B cell (primary cell): ENCODE measurements at regions not wholly inside any gene's neighbourhood (a gene's known extent, or its start where the extent isn't known, plus 50 kb on each side); places are given as distances from the start of the nearest gene placed in this dataset.

Experiments
- ATAC-seq: fragments of 200-7000 bp; cut with Tn5 transposase; one replicate; pipeline ENCODE4 v1.10.0; 2021; ENCODE audit warnings: low read depth, mild to moderate bottlenecking, moderate number of reproducible peaks, moderate library complexity
- CTCF ChIA-PET: fragments of 350-600 bp; sonication (Branson Sonifier 250); formaldehyde crosslinking; loops from one replicate; lab custom pipeline; 2021; ENCODE audit warnings: antibody characterized with exemption, inconsistent platforms; lab: Charles Lee
- POLR2A ChIA-PET: fragments of 350-600 bp; sonication (Branson Sonifier 250); formaldehyde crosslinking; loops from one replicate; lab custom pipeline; 2021; ENCODE audit warnings: antibody characterized with exemption; lab: Charles Lee
- DNase-seq: peaks from one replicate; pipeline ENCODE4 v3.0.0; 2013
- H2AFZ ChIP-seq: 2 replicates; pipeline ENCODE4 v1.6.1; 2012; ENCODE audit warnings: mild to moderate bottlenecking, low read depth, low read length; ENCODE audit not compliant: insufficient read depth, poor library complexity, severe bottlenecking
- H3K27ac ChIP-seq, 2 donors: 1 replicate in 1 of 2; 2 replicates in 1 of 2; pipeline ENCODE4 v1.5.1; 2012 to 2013; ENCODE audit warnings: low read length in 2 of 2, mild to moderate bottlenecking in 2 of 2, moderate library complexity in 1 of 2
- H3K27me3 ChIP-seq, 4 experiments: fragments of 200-600 bp in 1 of 4; sonication (generic) in 1 of 4; replicated peaks in 1 of 4; 1 replicate in 2 of 4; 2 replicates in 2 of 4; pipeline versions ENCODE4 v1.6.1 to v1.7.0; 2013 to 2016; ENCODE audit warnings: low read length in 3 of 4, mild to moderate bottlenecking in 2 of 4, mixed read lengths in 1 of 4, moderate library complexity in 1 of 4; ENCODE audit not compliant: insufficient read depth in 4 of 4, control insufficient read depth in 3 of 4; ENCODE audit errors: control extremely low read depth in 1 of 4
- H3K36me3 ChIP-seq, 2 experiments: replicated peaks in 1 of 2; 1 replicate in 1 of 2; 2 replicates in 1 of 2; pipeline versions ENCODE4 v1.6.1 to v1.7.1; 2013; ENCODE audit warnings: low read length in 1 of 2; ENCODE audit not compliant: insufficient read depth in 2 of 2, control insufficient read depth in 1 of 2; ENCODE audit errors: control extremely low read depth in 1 of 2, extremely low read depth in 1 of 2
- H3K4me1 ChIP-seq, 2 donors: fragments of 200-600 bp in 1 of 2; sonication (generic) in 1 of 2; 1 replicate in 1 of 2; 2 replicates in 1 of 2; pipeline versions ENCODE4 v1.5.1 to v1.6.1; 2013 to 2017; ENCODE audit warnings: low read length in 2 of 2; ENCODE audit not compliant: control insufficient read depth in 2 of 2, insufficient read depth in 2 of 2
- H3K4me2 ChIP-seq: replicated peaks from 2 replicates; pipeline ENCODE3; 2012; ENCODE audit warnings: mild to moderate bottlenecking, low read depth, low read length; ENCODE audit not compliant: poor library complexity, severe bottlenecking
- H3K4me3 ChIP-seq, 5 experiments: fragments of 200-600 bp in 1 of 5; sonication (generic) in 1 of 5; 1 replicate in 3 of 5; 2 replicates in 2 of 5; pipeline versions ENCODE4 v1.5.1 to v1.7.0; 2011 to 2016; ENCODE audit warnings: low read length in 4 of 5, mild to moderate bottlenecking in 4 of 5, low read depth in 2 of 5, control low read depth in 1 of 5, moderate library complexity in 1 of 5; ENCODE audit not compliant: insufficient read depth in 1 of 5; ENCODE audit errors: control extremely low read depth in 1 of 5, extremely low read depth in 1 of 5
- H3K79me2 ChIP-seq: fragments of 200-600 bp; sonication (generic); one replicate; pipeline ENCODE4 v1.6.0; 2016; ENCODE audit warnings: low read length; ENCODE audit not compliant: control insufficient read depth, insufficient read depth
- H3K9ac ChIP-seq: fragments of 200-600 bp; sonication (generic); 2 replicates; pipeline ENCODE4 v1.6.1; 2017; ENCODE audit warnings: mild to moderate bottlenecking, low read length, moderate library complexity
- H3K9me3 ChIP-seq, 3 donors: one replicate each; pipeline versions ENCODE4 v1.6.1 to v1.7.1; 2013; ENCODE audit warnings: low read length in 2 of 3; ENCODE audit not compliant: control insufficient read depth in 2 of 3, insufficient read depth in 1 of 3; ENCODE audit errors: control extremely low read depth in 1 of 3
- H4K20me1 ChIP-seq: 2 replicates; pipeline ENCODE4 v1.6.0; 2012; ENCODE audit warnings: mild to moderate bottlenecking, low read length; ENCODE audit not compliant: insufficient read depth, control insufficient read depth, poor library complexity, severe bottlenecking
- H3K27ac Mint-ChIP-seq: one replicate; pipeline ENCODE4 v1.8.0; 2021; ENCODE audit warnings: mixed read lengths
- H3K27me3 Mint-ChIP-seq: one replicate; pipeline ENCODE4 v1.8.0; 2021; ENCODE audit warnings: mixed read lengths
- H3K4me1 Mint-ChIP-seq: one replicate; pipeline ENCODE4 v1.8.0; 2021; ENCODE audit warnings: mixed read lengths
- H3K4me3 Mint-ChIP-seq: one replicate; pipeline ENCODE4 v1.8.0; 2021; ENCODE audit warnings: mixed read lengths
- H3K9me3 Mint-ChIP-seq: one replicate; pipeline ENCODE4 v1.8.0; 2022; ENCODE audit warnings: mixed read lengths; ENCODE audit not compliant: insufficient read depth
- EZH2 ChIP-seq: IDR thresholded peaks from 2 replicates; pipeline ENCODE4 v1.6.1; 2012; ENCODE audit warnings: borderline replicate concordance, low read depth, mild to moderate bottlenecking, moderate library complexity, low read length; ENCODE audit not compliant: insufficient read depth, poor library complexity, severe bottlenecking
- WGBS: methylation state at CpG from one replicate; pipeline ENCODE4 v1.1.5; 2013; ENCODE audit warnings: missing lambda C conversion rate; ENCODE audit not compliant: insufficient coverage; 5-methylcytosine and 5-hydroxymethylcytosine counted together
- intact Hi-C: fragments of 100-400 bp; cut with micrococcal nuclease; formaldehyde crosslinking; loops from one replicate; pipeline ENCODE4 v1.10.0; 2022
- TF ChIP-seq, protein P1 (sequence below): fragments of 200-600 bp; IDR thresholded peaks from one replicate; pipeline ENCODE4 v1.8.0; 2022; ENCODE audit warnings: antibody characterized with exemption, mild to moderate bottlenecking

DNA sequence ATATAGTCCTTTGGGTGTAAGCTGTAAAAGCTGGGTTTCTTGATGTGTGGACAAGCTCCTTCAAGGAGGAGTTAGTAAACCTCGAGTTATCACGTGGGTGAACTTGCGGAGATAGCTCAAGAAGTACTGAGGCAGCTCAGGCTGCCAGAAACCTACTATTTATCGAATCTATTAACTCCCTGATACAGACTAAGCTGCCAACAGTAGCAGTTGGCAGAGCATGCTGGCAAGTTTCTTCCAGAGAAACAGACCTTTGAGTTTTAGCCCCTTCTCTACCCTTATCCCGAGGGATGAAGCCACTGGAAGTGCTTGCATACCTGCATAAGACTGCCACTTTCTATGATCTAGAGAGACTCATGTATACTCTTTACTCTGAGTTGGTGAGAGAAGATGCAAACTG lies 624.5 kb upstream of the USP24 start:
- Histone ChIP-seq H2AFZ (no peak overlapping the region), H3K9ac (no peak overlapping the region), H4K20me1 (no peaks in the 10 kb centered on the region), H3K9me3 (no peaks in the 10 kb centered on the region), H3K4me1 (no peaks in the 10 kb centered on the region), H3K27me3 (peaks cover 0 to 5% (median 0%) of the 10 kb centered on the region in 4 experiments), H3K4me3 (no peak overlapping the region), H3K36me3 (no peaks in the 10 kb centered on the region), H3K27ac (no peak overlapping the region), H3K4me2 (no peak overlapping the region), H3K79me2 (no peaks in the 10 kb centered on the region)
- Mint-ChIP-seq H3K9me3 (no peaks in the 10 kb centered on the region), H3K27me3 (peaks cover 7% of the 10 kb centered on the region), H3K27ac (no peak overlapping the region), H3K4me1 (no peaks in the 10 kb centered on the region), H3K4me3 (no peak overlapping the region)
- CTCF ChIA-PET: no interaction called here
- no peak for DNase-seq
- intact Hi-C loops: no loop called here
- POLR2A ChIA-PET: no interaction called here
- 100% methylated on average over 1 of the region's 5 CpGs for WGBS
- TF ChIP-seq EZH2: no peak
- TF ChIP-seq, protein P1, sequence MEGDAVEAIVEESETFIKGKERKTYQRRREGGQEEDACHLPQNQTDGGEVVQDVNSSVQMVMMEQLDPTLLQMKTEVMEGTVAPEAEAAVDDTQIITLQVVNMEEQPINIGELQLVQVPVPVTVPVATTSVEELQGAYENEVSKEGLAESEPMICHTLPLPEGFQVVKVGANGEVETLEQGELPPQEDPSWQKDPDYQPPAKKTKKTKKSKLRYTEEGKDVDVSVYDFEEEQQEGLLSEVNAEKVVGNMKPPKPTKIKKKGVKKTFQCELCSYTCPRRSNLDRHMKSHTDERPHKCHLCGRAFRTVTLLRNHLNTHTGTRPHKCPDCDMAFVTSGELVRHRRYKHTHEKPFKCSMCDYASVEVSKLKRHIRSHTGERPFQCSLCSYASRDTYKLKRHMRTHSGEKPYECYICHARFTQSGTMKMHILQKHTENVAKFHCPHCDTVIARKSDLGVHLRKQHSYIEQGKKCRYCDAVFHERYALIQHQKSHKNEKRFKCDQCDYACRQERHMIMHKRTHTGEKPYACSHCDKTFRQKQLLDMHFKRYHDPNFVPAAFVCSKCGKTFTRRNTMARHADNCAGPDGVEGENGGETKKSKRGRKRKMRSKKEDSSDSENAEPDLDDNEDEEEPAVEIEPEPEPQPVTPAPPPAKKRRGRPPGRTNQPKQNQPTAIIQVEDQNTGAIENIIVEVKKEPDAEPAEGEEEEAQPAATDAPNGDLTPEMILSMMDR: no peak
- ATAC-seq: no peak

GRCh38 chr1:55839221-55839620 lies 624.1 kb upstream of the USP24 start:
- CTCF ChIA-PET: no interaction called here
- no peaks in the 10 kb centered on the region for H3K36me3 ChIP-seq
- no peaks in the 10 kb centered on the region for H4K20me1 ChIP-seq
- WGBS: 83% methylated on average over 1 of the region's 1 CpG
- no peaks in the 10 kb centered on the region for H3K9me3 ChIP-seq
- POLR2A ChIA-PET: no interaction called here
- ATAC-seq: no peak
- H3K4me1 Mint-ChIP-seq: no peaks in the 10 kb centered on the region
- no peak overlapping the region for H3K4me3 Mint-ChIP-seq
- no peak overlapping the region for H3K4me3 ChIP-seq
- no peaks in the 10 kb centered on the region for H3K79me2 ChIP-seq
- no peak for DNase-seq
- intact Hi-C loops: no loop called here
- TF ChIP-seq, protein P1: no peak
- TF ChIP-seq EZH2: no peak
- peaks cover 7% of the 10 kb centered on the region for H3K27me3 Mint-ChIP-seq
- H2AFZ ChIP-seq: no peak overlapping the region
- no peak overlapping the region for H3K27ac ChIP-seq
- no peaks in the 10 kb centered on the region for H3K4me1 ChIP-seq
- H3K4me2 ChIP-seq: no peak overlapping the region
- H3K9ac ChIP-seq: no peak overlapping the region
- H3K27me3 ChIP-seq: peaks cover 0 to 5% (median 0%) of the 10 kb centered on the region in 4 experiments
- H3K9me3 Mint-ChIP-seq: no peaks in the 10 kb centered on the region
- no peak overlapping the region for H3K27ac Mint-ChIP-seq
